NB4 (cell line): ENCODE measurements at regions not wholly inside any gene's neighbourhood (a gene's known extent, or its start where the extent isn't known, plus 50 kb on each side); places are given as distances from the start of the nearest gene placed in this dataset.

Source experiments
- MYC ChIP-seq: IDR thresholded peaks from 2 replicates; pipeline ENCODE4 v1.6.1; 2011; ENCODE audit warnings: low read depth, low read length
- POLR2A ChIP-seq: IDR thresholded peaks from 2 replicates; pipeline ENCODE4 v1.6.1; 2011; ENCODE audit warnings: mild to moderate bottlenecking; ENCODE audit not compliant: insufficient read length; ENCODE audit errors: extremely low read depth
- TF ChIP-seq, protein P1 (sequence below): IDR thresholded peaks from one replicate; pipeline ENCODE4 v1.5.1; 2012; ENCODE audit warnings: low read depth, low read length

GRCh38 chr6:138011413-138011812, 95.8 kb downstream of the PERP start:
- TF ChIP-seq, protein P1, sequence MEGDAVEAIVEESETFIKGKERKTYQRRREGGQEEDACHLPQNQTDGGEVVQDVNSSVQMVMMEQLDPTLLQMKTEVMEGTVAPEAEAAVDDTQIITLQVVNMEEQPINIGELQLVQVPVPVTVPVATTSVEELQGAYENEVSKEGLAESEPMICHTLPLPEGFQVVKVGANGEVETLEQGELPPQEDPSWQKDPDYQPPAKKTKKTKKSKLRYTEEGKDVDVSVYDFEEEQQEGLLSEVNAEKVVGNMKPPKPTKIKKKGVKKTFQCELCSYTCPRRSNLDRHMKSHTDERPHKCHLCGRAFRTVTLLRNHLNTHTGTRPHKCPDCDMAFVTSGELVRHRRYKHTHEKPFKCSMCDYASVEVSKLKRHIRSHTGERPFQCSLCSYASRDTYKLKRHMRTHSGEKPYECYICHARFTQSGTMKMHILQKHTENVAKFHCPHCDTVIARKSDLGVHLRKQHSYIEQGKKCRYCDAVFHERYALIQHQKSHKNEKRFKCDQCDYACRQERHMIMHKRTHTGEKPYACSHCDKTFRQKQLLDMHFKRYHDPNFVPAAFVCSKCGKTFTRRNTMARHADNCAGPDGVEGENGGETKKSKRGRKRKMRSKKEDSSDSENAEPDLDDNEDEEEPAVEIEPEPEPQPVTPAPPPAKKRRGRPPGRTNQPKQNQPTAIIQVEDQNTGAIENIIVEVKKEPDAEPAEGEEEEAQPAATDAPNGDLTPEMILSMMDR, result no peak
- no peak for TF ChIP-seq POLR2A
- TF ChIP-seq MYC, result no peak
